Kidney (tissue), 13 donors: ENCODE measurements at regions not wholly inside any gene's neighbourhood (a gene's known extent, or its start where the extent isn't known, plus 50 kb on each side); places are given as distances from the start of the nearest gene placed in this dataset.

ENCODE experiments used
- DNase-seq, 5 donors: peaks; one replicate each; pipeline ENCODE4 v3.0.0-alpha.2; 2013 to 2020
- FAIRE-seq: peaks from 2 replicates; lab custom pipeline; 2012; peaks lifted over from hg19 to GRCh38; lab: Jason Lieb, UNC
- H3K27ac ChIP-seq, 2 donors: one replicate each; pipeline ENCODE4 v1.7.0; 2013; ENCODE audit warnings: low read depth in 2 of 2, low read length in 2 of 2, inconsistent platforms in 1 of 2
- H3K27me3 ChIP-seq: one replicate; pipeline ENCODE4 v1.7.1; 2013; ENCODE audit warnings: low read length, inconsistent platforms; ENCODE audit not compliant: control insufficient read depth, insufficient read depth
- H3K36me3 ChIP-seq, 3 donors: one replicate each; pipeline versions ENCODE4 v1.7.0 to v1.7.1; 2013; ENCODE audit warnings: low read length in 3 of 3, control low read depth in 1 of 3, inconsistent platforms in 1 of 3; ENCODE audit not compliant: insufficient read depth in 3 of 3, control insufficient read depth in 2 of 3
- H3K4me1 ChIP-seq, 3 donors: one replicate each; pipeline versions ENCODE4 v1.7.0 to v1.7.1; 2013; ENCODE audit warnings: low read length in 3 of 3, inconsistent platforms in 1 of 3, low read depth in 1 of 3; ENCODE audit not compliant: control insufficient read depth in 2 of 3, insufficient read depth in 2 of 3
- H3K4me3 ChIP-seq, 3 donors: one replicate each; pipeline versions ENCODE4 v1.7.0 to v1.8.1; 2013; ENCODE audit warnings: low read length in 3 of 3, control low read depth in 1 of 3, inconsistent platforms in 1 of 3
- H3K9ac ChIP-seq, 3 donors: one replicate each; pipeline versions ENCODE4 v1.7.0 to v1.7.1; 2013; ENCODE audit warnings: low read length in 3 of 3, control low read depth in 1 of 3, inconsistent platforms in 1 of 3
- H3K9me3 ChIP-seq, 3 donors: one replicate each; pipeline versions ENCODE4 v1.7.0 to v1.7.1; 2013; ENCODE audit warnings: low read length in 3 of 3, control low read depth in 1 of 3, inconsistent platforms in 1 of 3; ENCODE audit not compliant: control insufficient read depth in 2 of 3, insufficient read depth in 1 of 3
- CTCF ChIP-seq: IDR thresholded peaks from 3 replicates; pipeline ENCODE4 v1.5.1; 2012; ENCODE audit warnings: mild to moderate bottlenecking, moderate library complexity, borderline replicate concordance; ENCODE audit not compliant: insufficient read depth; ENCODE audit errors: extremely low read depth
- intact Hi-C: fragments of 100-400 bp; cut with DNase I; formaldehyde crosslinking; loops from one replicate; pipeline ENCODE4 v1.11.1; 2022
- donor health status: control.
- donor health status: control.
- donor health status: control.
- donor health status: control.
- donor health status: control.
- donor health status: DM: yes; HTN: yes; CAD: no.
- donor health status: Normal renal cell carcinoma (clear cell type).

GRCh38 chr3:72334681-72335457 lies 513.4 kb downstream of the SHQ1 start:
- H3K9me3 ChIP-seq: no peaks in the 10 kb centered on the region
- FAIRE-seq (no peak), DNase-seq (no peak)
- TF ChIP-seq CTCF: no peak
- H3K27me3 ChIP-seq: no peaks in the 10 kb centered on the region
- H3K4me1 ChIP-seq: peaks cover 3 to 14% (median 14%) of the 10 kb centered on the region in 3 donors
- H3K9ac ChIP-seq: no peak overlapping the region
- no peak overlapping the region for H3K4me3 ChIP-seq
- intact Hi-C loops: no loop called here
- no peak overlapping the region for H3K27ac ChIP-seq
- H3K36me3 ChIP-seq: no peaks in the 10 kb centered on the region

GRCh38 chr3:72332689-72333088 lies 515.6 kb downstream of the SHQ1 start:
- intact Hi-C loops: no loop called here

GRCh38 chr3:72332036-72332435 lies 516.2 kb downstream of the SHQ1 start:
- Histone ChIP-seq H3K27ac (no peak overlapping the region), H3K9ac (no peak overlapping the region), H3K9me3 (no peaks in the 10 kb centered on the region), H3K4me3 (no peak overlapping the region), H3K36me3 (no peaks in the 10 kb centered on the region), H3K4me1 (peaks cover under 1 to 14% (median 9%) of the 10 kb centered on the region in 3 donors), H3K27me3 (no peaks in the 10 kb centered on the region)
- DNase-seq (no peak), FAIRE-seq (no peak)
- intact Hi-C loops: no loop called here
- TF ChIP-seq CTCF: no peak

More at GRCh38 chr3:72332689-72333088, 515.6 kb downstream of the SHQ1 start:
- no peaks in the 10 kb centered on the region for H3K9me3 ChIP-seq
- no peak overlapping the region for H3K4me3 ChIP-seq
- no peak for TF ChIP-seq CTCF
- no peaks in the 10 kb centered on the region for H3K36me3 ChIP-seq
- no peak for FAIRE-seq
- H3K4me1 ChIP-seq: peaks cover 3 to 18% (median 9%) of the 10 kb centered on the region in 3 donors
- no peak overlapping the region for H3K9ac ChIP-seq
- DNase-seq: no peak
- no peak overlapping the region for H3K27ac ChIP-seq
- H3K27me3 ChIP-seq: no peaks in the 10 kb centered on the region
